CD14-positive monocyte (primary cell): ENCODE measurements at regions not wholly inside any gene's neighbourhood (a gene's known extent, or its start where the extent isn't known, plus 50 kb on each side); places are given as distances from the start of the nearest gene placed in this dataset.
"Not testable (repeated sequence)": the region's sequence is repeated elsewhere in the genome, so short reads cannot be mapped to it uniquely, and the experiment has no call there.

Experiments used
- DNase-seq, 3 donors: peaks; one replicate each; pipeline ENCODE4 v3.0.0-alpha.2; 2011 to 2022
- H2AFZ ChIP-seq: 2 replicates; pipeline ENCODE4 v1.6.0; 2012; ENCODE audit warnings: mild to moderate bottlenecking, low read depth, low read length, inconsistent platforms; ENCODE audit not compliant: insufficient read depth, poor library complexity, severe bottlenecking
- H3K27ac ChIP-seq, 2 donors: 1 replicate in 1 of 2; 2 replicates in 1 of 2; pipeline ENCODE4 v1.5.1; 2012 to 2013; ENCODE audit warnings: low read length in 2 of 2, control low read depth in 1 of 2, inconsistent platforms in 1 of 2, low read depth in 1 of 2, mild to moderate bottlenecking in 1 of 2
- H3K27me3 ChIP-seq, 2 donors: one replicate each; pipeline versions ENCODE4 v1.6.0 to v1.6.1; 2011 to 2013; ENCODE audit warnings: low read length in 2 of 2; ENCODE audit not compliant: control insufficient read depth in 2 of 2, insufficient read depth in 2 of 2
- H3K36me3 ChIP-seq, 2 donors: replicated peaks in 1 of 2; 1 replicate in 1 of 2; 2 replicates in 1 of 2; pipeline versions ENCODE4 v1.5.1 to v1.6.1; 2012 to 2013; ENCODE audit warnings: low read length in 2 of 2, control low read depth in 1 of 2, inconsistent platforms in 1 of 2, mild to moderate bottlenecking in 1 of 2; ENCODE audit not compliant: insufficient read depth in 2 of 2, control insufficient read depth in 1 of 2
- H3K4me1 ChIP-seq, 2 donors: 1 replicate in 1 of 2; 2 replicates in 1 of 2; pipeline versions ENCODE4 v1.5.1 to v1.6.1; 2012 to 2013; ENCODE audit warnings: low read length in 2 of 2, control low read depth in 1 of 2, inconsistent platforms in 1 of 2, mild to moderate bottlenecking in 1 of 2, moderate library complexity in 1 of 2; ENCODE audit not compliant: insufficient read depth in 2 of 2, control insufficient read depth in 1 of 2
- H3K4me2 ChIP-seq: replicated peaks from 2 replicates; pipeline ENCODE3; 2012; ENCODE audit warnings: low read length, moderate library complexity, mild to moderate bottlenecking; ENCODE audit not compliant: poor library complexity, severe bottlenecking; ENCODE audit errors: extremely low read depth
- H3K4me3 ChIP-seq, 3 experiments: fragments of 200-600 bp in 1 of 3; sonication (generic) in 1 of 3; replicated peaks in 1 of 3; 1 replicate in 2 of 3; 2 replicates in 1 of 3; pipeline ENCODE4 v1.5.1; 2011 to 2013; ENCODE audit warnings: low read length in 3 of 3, mild to moderate bottlenecking in 3 of 3, control low read depth in 2 of 3, low read depth in 2 of 3, inconsistent platforms in 1 of 3, moderate library complexity in 1 of 3
- H3K79me2 ChIP-seq: 2 replicates; pipeline ENCODE4 v1.6.0; 2012; ENCODE audit warnings: mild to moderate bottlenecking, control low read depth, inconsistent platforms, low read length, moderate library complexity; ENCODE audit not compliant: insufficient read depth
- H3K9ac ChIP-seq: 2 replicates; pipeline ENCODE4 v1.6.0; 2017; ENCODE audit warnings: low read length, mild to moderate bottlenecking; ENCODE audit not compliant: insufficient read depth, poor library complexity, severe bottlenecking
- H3K9me3 ChIP-seq, 2 donors: replicated peaks in 1 of 2; 1 replicate in 1 of 2; 2 replicates in 1 of 2; pipeline versions ENCODE4 v1.5.1 to v1.6.1; 2012 to 2013; ENCODE audit warnings: low read length in 2 of 2, control low read depth in 1 of 2; ENCODE audit not compliant: control insufficient read depth in 1 of 2, insufficient read depth in 1 of 2
- H4K20me1 ChIP-seq: 2 replicates; pipeline ENCODE4 v1.6.0; 2012; ENCODE audit warnings: mild to moderate bottlenecking, low read length, control low read depth, moderate library complexity; ENCODE audit not compliant: insufficient read depth
- H3K27ac Mint-ChIP-seq, 7 donors: one replicate each; pipeline ENCODE4 v1.8.0; 2020; ENCODE audit warnings: mild to moderate bottlenecking in 7 of 7, mixed read lengths in 7 of 7, moderate library complexity in 6 of 7, inconsistent platforms in 2 of 7
- H3K27me3 Mint-ChIP-seq, 3 donors: one replicate each; pipeline ENCODE4 v1.8.0; 2021 to 2022; ENCODE audit warnings: low read depth in 3 of 3, mild to moderate bottlenecking in 3 of 3, mixed read lengths in 3 of 3, moderate library complexity in 3 of 3, inconsistent platforms in 1 of 3
- H3K36me3 Mint-ChIP-seq, 2 donors: one replicate each; pipeline ENCODE4 v1.8.0; 2020; ENCODE audit warnings: mixed read lengths in 2 of 2, inconsistent platforms in 1 of 2, mild to moderate bottlenecking in 1 of 2
- H3K4me1 Mint-ChIP-seq: one replicate; pipeline ENCODE4 v1.8.0; 2020; ENCODE audit warnings: mild to moderate bottlenecking, mixed read lengths
- H3K4me3 Mint-ChIP-seq, 2 donors: one replicate each; pipeline ENCODE4 v1.8.0; 2020; ENCODE audit warnings: mild to moderate bottlenecking in 2 of 2, mixed read lengths in 2 of 2, moderate library complexity in 1 of 2
- H3K9me3 Mint-ChIP-seq, 7 donors: one replicate each; pipeline ENCODE4 v1.8.0; 2020 to 2022; ENCODE audit warnings: mixed read lengths in 7 of 7, mild to moderate bottlenecking in 6 of 7, moderate library complexity in 6 of 7, inconsistent platforms in 2 of 7
- CTCF ChIP-seq: fragments of 200-600 bp; IDR thresholded peaks from one replicate; pipeline ENCODE4 v1.8.0; 2022; ENCODE audit warnings: antibody characterized with exemption, mild to moderate bottlenecking
- WGBS: methylation state at CpG from one replicate; pipeline ENCODE4 v1.1.5; 2013; ENCODE audit warnings: missing lambda C conversion rate; ENCODE audit not compliant: insufficient coverage; 5-methylcytosine and 5-hydroxymethylcytosine counted together
- intact Hi-C, 2 donors: fragments of 100-400 bp; cut with micrococcal nuclease; formaldehyde crosslinking; loops; one replicate each; pipeline versions ENCODE4 v1.15.0 to v1.15.1; 2023

GRCh38 chr18:965921-966758 lies 61.5 kb downstream of the ADCYAP1 start:
- Histone ChIP-seq H3K4me3 (no peak overlapping the region), H3K27me3 (no peaks in the 10 kb centered on the region), H2AFZ (no peak overlapping the region), H4K20me1 (no peaks in the 10 kb centered on the region), H3K4me1 (peaks cover 0 to 3% of the 10 kb centered on the region in 2 donors), H3K79me2 (no peaks in the 10 kb centered on the region), H3K9me3 (no peaks in the 10 kb centered on the region), H3K36me3 (no peaks in the 10 kb centered on the region), H3K4me2 (no peak overlapping the region), H3K9ac (no peak overlapping the region), H3K27ac (no peak overlapping the region)
- Mint-ChIP-seq H3K4me3 (no peak overlapping the region), H3K27me3 (peaks cover 6 to 14% (median 7%) of the 10 kb centered on the region in 3 donors), H3K4me1 (peaks cover 7% of the 10 kb centered on the region), H3K27ac (no peak overlapping the region), H3K36me3 (no peaks in the 10 kb centered on the region), H3K9me3 (peaks cover 0 to 10% (median 4%) of the 10 kb centered on the region in 7 donors)
- TF ChIP-seq CTCF = no peak
- intact Hi-C loops = loop anchor here in 1 of 2 donors (10.0 kb wide), 1 partner anchor 101 kb away; no protein-coding TSS in a partner anchor
- 60% methylated on average over 6 of the region's 11 CpGs for WGBS
- no peak for DNase-seq

DNA sequence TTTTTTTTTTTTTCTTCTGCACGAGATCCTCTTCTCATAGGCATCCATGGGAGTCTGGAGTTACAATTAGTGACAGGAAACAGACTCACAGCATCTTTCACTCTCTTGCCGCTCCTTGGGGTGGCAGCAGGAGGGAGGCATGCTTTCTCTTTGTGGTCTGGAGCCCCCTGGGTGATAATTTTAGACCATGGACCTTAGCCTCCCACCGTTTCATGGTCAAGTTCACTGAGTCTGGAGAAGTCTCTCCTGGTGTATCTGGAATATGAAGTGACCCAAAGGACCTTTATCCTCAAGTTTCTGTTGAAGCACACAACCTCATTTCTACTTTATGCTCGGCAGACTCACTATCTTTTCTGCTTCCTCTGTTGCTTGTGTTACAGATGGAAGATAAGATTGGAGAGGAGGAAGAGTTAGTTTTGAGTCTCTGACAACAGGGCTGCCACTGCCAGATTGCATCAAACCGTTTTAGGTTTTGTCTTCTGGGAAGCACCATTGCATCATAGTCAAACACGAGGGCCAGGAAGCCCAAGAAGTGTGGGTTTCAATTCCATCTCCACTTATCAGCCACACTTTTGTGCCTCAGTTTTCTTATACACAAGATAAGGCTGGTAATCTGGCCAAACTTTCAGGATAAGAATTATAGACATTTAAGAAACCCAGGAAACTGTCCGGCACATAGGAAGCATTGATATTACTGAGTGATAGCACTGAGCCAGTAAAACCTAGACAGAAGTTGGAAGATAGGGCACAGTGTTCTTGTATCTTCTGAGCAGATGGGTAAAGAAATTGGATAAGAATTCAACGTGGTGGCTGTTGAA lies 62.3 kb downstream of the ADCYAP1 start:
- H4K20me1 ChIP-seq = no peaks in the 10 kb centered on the region
- Mint-ChIP-seq H3K4me1 (peaks cover 3% of the 10 kb centered on the region), H3K36me3 (no peaks in the 10 kb centered on the region), H3K4me3 (no peak overlapping the region), H3K9me3 (peaks cover 0 to 10% (median 4%) of the 10 kb centered on the region in 7 donors), H3K27ac (no peak overlapping the region), H3K27me3 (peaks cover 4 to 11% (median 7%) of the 10 kb centered on the region in 3 donors)
- H3K9ac ChIP-seq = no peak overlapping the region
- H3K27ac ChIP-seq = no peak overlapping the region
- H2AFZ ChIP-seq = no peak overlapping the region
- no peaks in the 10 kb centered on the region for H3K79me2 ChIP-seq
- WGBS = 67% methylated on average over 1 of the region's 8 CpGs
- no peaks in the 10 kb centered on the region for H3K9me3 ChIP-seq
- no peaks in the 10 kb centered on the region for H3K4me1 ChIP-seq
- no peaks in the 10 kb centered on the region for H3K27me3 ChIP-seq
- H3K36me3 ChIP-seq = no peaks in the 10 kb centered on the region
- no peak overlapping the region for H3K4me3 ChIP-seq
- no peak for DNase-seq
- TF ChIP-seq CTCF = no peak
- intact Hi-C loops = loop anchor here in 1 of 2 donors (10.0 kb wide), 1 partner anchor 102 kb away; no protein-coding TSS in a partner anchor
- no peak overlapping the region for H3K4me2 ChIP-seq

DNA sequence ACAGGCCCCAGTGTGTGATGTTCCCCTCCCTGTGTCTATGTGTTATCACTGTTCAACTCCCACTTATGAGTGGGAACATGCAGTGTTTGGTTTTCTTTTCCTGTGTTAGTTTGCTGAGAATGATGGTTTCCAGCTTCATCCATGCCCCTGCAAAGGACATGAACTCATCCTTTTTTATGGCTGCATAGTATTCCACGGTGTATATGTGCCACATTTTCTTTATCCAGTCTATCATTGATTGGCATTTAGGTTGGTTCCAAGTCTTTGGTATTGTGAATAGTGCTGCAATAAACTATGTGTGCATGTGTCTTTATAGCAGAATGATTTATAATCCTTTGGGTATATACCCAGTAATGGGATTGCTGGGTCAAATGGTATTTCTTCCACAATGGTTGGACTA lies 64.2 kb downstream of the ADCYAP1 start:
- H4K20me1 ChIP-seq, H3K9ac ChIP-seq, H3K4me1 ChIP-seq, H3K4me2 ChIP-seq, H3K4me3 Mint-ChIP-seq, H3K9me3 ChIP-seq, H3K4me3 ChIP-seq, H3K27ac ChIP-seq, H3K79me2 ChIP-seq, H3K27me3 ChIP-seq, DNase-seq, H3K4me1 Mint-ChIP-seq, H3K27ac Mint-ChIP-seq, H2AFZ ChIP-seq, H3K27me3 Mint-ChIP-seq, H3K36me3 Mint-ChIP-seq, H3K9me3 Mint-ChIP-seq, H3K36me3 ChIP-seq: not testable (repeated sequence)
- WGBS = no CpG with 5 or more reads among the region's 1 CpG
- intact Hi-C loops = loop anchor here in 1 of 2 donors (10.0 kb wide), 1 partner anchor 104 kb away; no protein-coding TSS in a partner anchor
